ENCODE measurements at regions not wholly inside any gene's neighbourhood (a gene's known extent, or its start where the extent isn't known, plus 50 kb on each side); places are given as distances from the start of the nearest gene placed in this dataset.
A peak's percentile ranks its signal among the peaks of the same experiment; 100 is the strongest.

DNA sequence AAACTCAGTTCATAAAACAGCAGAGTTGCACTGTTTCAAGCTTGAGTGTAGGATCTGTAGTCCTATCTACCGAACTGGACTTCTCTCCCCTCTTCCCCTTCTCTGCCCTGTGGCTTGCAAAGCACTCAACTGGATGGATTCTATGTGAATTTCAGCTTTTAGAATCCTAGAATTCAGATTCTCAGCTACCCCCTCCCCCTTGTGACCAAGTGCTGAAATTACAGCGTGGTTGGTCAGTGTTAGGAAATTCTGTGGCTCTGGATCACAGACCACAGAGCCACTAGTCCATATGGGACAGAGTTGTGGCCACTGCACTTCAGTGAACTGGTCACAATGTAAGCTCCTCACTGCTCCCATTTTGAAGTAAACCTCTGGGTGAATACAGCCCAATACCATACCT is 64.6 kb upstream of the TRPC5 start:
- 19 to 21% methylated on average over 2 of the region's 2 CpGs for WGBS, 2 donors
- H3K36me3 ChIP-seq = no peaks in the 10 kb centered on the region
- FAIRE-seq (no peak), ATAC-seq (peak in 2 of 4 donors; percentile 41 to 52), DNase-seq (peak in 1 of 6 donors; percentile 8)
- H3K4me1 ChIP-seq = no peaks in the 10 kb centered on the region
- no peak overlapping the region for H3K4me3 ChIP-seq
- no peak overlapping the region for H3K27ac ChIP-seq
- peaks cover 0 to 10% (median 3%) of the 10 kb centered on the region in 4 donors for H3K27me3 ChIP-seq
- no peaks in the 10 kb centered on the region for H3K9me3 ChIP-seq
- TF ChIP-seq, protein P1, sequence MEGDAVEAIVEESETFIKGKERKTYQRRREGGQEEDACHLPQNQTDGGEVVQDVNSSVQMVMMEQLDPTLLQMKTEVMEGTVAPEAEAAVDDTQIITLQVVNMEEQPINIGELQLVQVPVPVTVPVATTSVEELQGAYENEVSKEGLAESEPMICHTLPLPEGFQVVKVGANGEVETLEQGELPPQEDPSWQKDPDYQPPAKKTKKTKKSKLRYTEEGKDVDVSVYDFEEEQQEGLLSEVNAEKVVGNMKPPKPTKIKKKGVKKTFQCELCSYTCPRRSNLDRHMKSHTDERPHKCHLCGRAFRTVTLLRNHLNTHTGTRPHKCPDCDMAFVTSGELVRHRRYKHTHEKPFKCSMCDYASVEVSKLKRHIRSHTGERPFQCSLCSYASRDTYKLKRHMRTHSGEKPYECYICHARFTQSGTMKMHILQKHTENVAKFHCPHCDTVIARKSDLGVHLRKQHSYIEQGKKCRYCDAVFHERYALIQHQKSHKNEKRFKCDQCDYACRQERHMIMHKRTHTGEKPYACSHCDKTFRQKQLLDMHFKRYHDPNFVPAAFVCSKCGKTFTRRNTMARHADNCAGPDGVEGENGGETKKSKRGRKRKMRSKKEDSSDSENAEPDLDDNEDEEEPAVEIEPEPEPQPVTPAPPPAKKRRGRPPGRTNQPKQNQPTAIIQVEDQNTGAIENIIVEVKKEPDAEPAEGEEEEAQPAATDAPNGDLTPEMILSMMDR (IDR thresholded peaks at IDR 0.05) = peak in 3 of 4 donors; percentile 12 to 47 (median 34)
- intact Hi-C loops (cut with DNase I) = no loop called here

DNA sequence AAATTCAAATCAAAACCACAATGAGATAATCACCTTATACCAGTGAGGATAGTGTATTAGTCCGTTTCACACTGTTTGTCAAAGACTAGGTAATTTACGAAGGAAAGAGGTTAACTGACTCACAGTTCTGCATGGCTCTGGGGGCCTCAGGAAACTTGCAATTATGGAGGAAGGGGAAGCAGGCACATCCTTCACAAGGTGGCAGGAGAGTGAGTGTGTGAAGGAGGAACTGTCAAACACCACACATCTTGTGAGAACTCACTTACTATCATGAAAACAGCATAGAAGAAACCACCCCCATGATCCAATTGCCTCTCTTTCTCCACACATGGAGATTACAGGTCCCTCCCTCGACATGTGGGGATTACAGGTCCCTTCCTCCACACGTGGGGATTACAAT is 54.7 kb upstream of the TRPC5 start:
- Histone ChIP-seq H3K27me3 (peaks cover 0 to 13% (median 0%) of the 10 kb centered on the region in 4 donors), H3K36me3 (no peaks in the 10 kb centered on the region), H3K9me3 (peaks cover 0 to 4% (median 0%) of the 10 kb centered on the region in 4 donors), H3K4me3 (no peak overlapping the region), H3K27ac (no peak overlapping the region), H3K4me1 (no peaks in the 10 kb centered on the region)
- intact Hi-C loops (cut with DNase I) = no loop called here
- no peak for ATAC-seq
- FAIRE-seq = no peak
- no peak for DNase-seq
- WGBS, 2 donors = 38% methylated on average over 4 of the region's 4 CpGs
- TF ChIP-seq, protein P1 (IDR thresholded peaks at IDR 0.05) = no peak
